ENCODE measurements at regions not wholly inside any gene's neighbourhood (a gene's known extent, or its start where the extent isn't known, plus 50 kb on each side); places are given as distances from the start of the nearest gene placed in this dataset.

DNA sequence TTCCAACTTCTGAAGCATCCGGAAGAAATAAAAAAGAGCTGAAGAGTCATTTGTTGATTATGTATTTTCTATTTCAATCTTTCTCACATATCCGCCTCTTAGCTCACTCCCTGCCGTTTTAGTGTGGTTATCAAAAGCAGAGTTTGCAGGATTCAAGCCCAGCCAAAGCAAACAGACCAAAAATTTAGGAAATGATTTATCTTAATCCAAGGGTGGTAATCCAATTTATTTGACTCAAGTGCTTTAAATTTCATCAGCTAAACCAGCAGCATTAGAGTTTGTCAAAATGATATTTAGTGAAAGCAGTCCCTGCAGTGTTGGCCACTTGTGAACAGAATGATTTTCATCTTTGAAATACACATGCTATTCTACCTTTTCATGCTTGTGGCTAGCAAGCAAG lies 129.3 kb upstream of the CCDC68 start:
- CTCF ChIA-PET, result no interaction called here
- Histone ChIP-seq H3K4me3 (ENCODE audit: control insufficient read depth in 1 of 2, extremely low read depth in 1 of 2, low read length in 1 of 2) (no peak overlapping the region), H3K27me3 (replicated peaks in 1 of 2; ENCODE audit: control insufficient read depth in 2 of 2, extremely low read depth in 1 of 2, insufficient read depth in 2 of 2, low read length in 1 of 2) (no peaks in the 10 kb centered on the region), H3K36me3 (ENCODE audit: control insufficient read depth in 2 of 2, extremely low read depth in 1 of 2, insufficient read depth in 1 of 2, low read length in 1 of 2) (no peaks in the 10 kb centered on the region), H3K9me3 (no peaks in the 10 kb centered on the region), H3K27ac (ENCODE audit: low read length) (no peak overlapping the region), H3K4me1 (ENCODE audit: control insufficient read depth in 1 of 2, extremely low read depth in 1 of 2, insufficient read depth in 2 of 2, low read length in 2 of 2) (no peaks in the 10 kb centered on the region)
- no peak for ATAC-seq (replicated peaks in 1 of 4)
- POLR2A ChIA-PET, result no interaction called here
- no CpG with 5 or more reads among the region's 3 CpGs for WGBS (ENCODE audit: insufficient coverage)
- Mint-ChIP-seq H3K4me3 (no peak overlapping the region), H3K27ac (no peak overlapping the region), H3K36me3 (no peaks in the 10 kb centered on the region), H3K4me1 (no peaks in the 10 kb centered on the region), H3K9me3 (peaks cover 0 to 4% (median 0%) of the 10 kb centered on the region in 3 donors), H3K27me3 (no peaks in the 10 kb centered on the region)
- DNase-seq, result no peak

DNA sequence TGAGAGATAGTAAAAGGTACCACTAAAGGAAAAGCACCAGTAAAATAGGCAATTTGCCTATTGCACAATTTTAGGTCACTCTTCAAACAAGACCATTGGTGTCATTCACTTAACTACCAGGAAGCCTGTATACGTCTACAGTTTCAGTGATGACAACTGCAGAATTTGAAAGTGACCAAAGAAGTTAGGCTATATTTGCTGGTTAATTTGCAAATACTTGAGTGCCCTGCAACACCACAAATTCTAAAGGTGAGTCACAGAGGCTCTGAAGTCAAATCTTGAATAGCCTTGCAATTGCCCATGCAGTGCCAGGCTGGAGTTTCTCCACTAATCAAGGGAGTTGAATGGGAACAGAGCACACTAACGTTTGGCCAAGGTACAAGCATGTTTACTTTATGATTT lies 128.7 kb upstream of the CCDC68 start:
- Histone ChIP-seq H3K27me3 (replicated peaks in 1 of 2; ENCODE audit: control insufficient read depth in 2 of 2, extremely low read depth in 1 of 2, insufficient read depth in 2 of 2, low read length in 1 of 2) (no peaks in the 10 kb centered on the region), H3K4me3 (ENCODE audit: control insufficient read depth in 1 of 2, extremely low read depth in 1 of 2, low read length in 1 of 2) (no peak overlapping the region), H3K36me3 (ENCODE audit: control insufficient read depth in 2 of 2, extremely low read depth in 1 of 2, insufficient read depth in 1 of 2, low read length in 1 of 2) (no peaks in the 10 kb centered on the region), H3K27ac (ENCODE audit: low read length) (no peak overlapping the region), H3K4me1 (ENCODE audit: control insufficient read depth in 1 of 2, extremely low read depth in 1 of 2, insufficient read depth in 2 of 2, low read length in 2 of 2) (no peaks in the 10 kb centered on the region), H3K9me3 (no peaks in the 10 kb centered on the region)
- DNase-seq (no peak), ATAC-seq (replicated peaks in 1 of 4) (no peak)
- ChIA-PET POLR2A (no interaction called here), CTCF (no interaction called here)
- WGBS (ENCODE audit: insufficient coverage), result no CpG with 5 or more reads among the region's 2 CpGs
- peaks cover 0 to 4% (median 0%) of the 10 kb centered on the region in 3 donors for H3K9me3 Mint-ChIP-seq
- no peaks in the 10 kb centered on the region for H3K4me1 Mint-ChIP-seq
- no peak overlapping the region for H3K27ac Mint-ChIP-seq
- no peaks in the 10 kb centered on the region for H3K27me3 Mint-ChIP-seq
- H3K36me3 Mint-ChIP-seq, result no peaks in the 10 kb centered on the region
- no peak overlapping the region for H3K4me3 Mint-ChIP-seq

DNA sequence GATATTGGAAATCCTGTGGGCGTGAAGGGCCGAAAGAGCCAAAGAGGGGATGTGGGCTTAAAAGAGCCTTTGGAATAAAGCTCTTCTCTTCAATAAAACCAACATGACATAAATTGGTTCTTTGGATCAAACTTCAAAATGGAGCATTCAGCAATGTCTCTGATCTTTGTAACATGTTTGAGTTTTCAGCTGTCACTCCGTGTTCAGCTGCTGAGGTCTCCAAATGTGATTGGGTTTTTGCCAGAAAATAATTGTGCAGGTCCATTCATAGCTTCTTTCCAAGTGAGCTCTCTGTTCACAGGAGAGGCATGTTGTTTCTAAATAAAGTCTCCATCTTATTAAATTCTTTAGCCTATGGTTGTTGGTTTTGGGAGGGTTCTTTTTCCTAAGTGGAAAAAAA lies 127.6 kb upstream of the CCDC68 start:
- Mint-ChIP-seq H3K9me3 (peaks cover 0 to 4% (median 0%) of the 10 kb centered on the region in 3 donors), H3K27me3 (no peaks in the 10 kb centered on the region), H3K36me3 (no peaks in the 10 kb centered on the region), H3K27ac (no peak overlapping the region), H3K4me1 (no peaks in the 10 kb centered on the region), H3K4me3 (no peak overlapping the region)
- H3K9me3 ChIP-seq, result no peaks in the 10 kb centered on the region
- no peaks in the 10 kb centered on the region for H3K36me3 ChIP-seq (ENCODE audit: control insufficient read depth in 2 of 2, extremely low read depth in 1 of 2, insufficient read depth in 1 of 2, low read length in 1 of 2)
- no peak overlapping the region for H3K27ac ChIP-seq (ENCODE audit: low read length)
- POLR2A ChIA-PET, result no interaction called here
- H3K4me3 ChIP-seq (ENCODE audit: control insufficient read depth in 1 of 2, extremely low read depth in 1 of 2, low read length in 1 of 2), result no peak overlapping the region
- ATAC-seq (replicated peaks in 1 of 4), result no peak
- DNase-seq, result no peak
- no peaks in the 10 kb centered on the region for H3K27me3 ChIP-seq (replicated peaks in 1 of 2; ENCODE audit: control insufficient read depth in 2 of 2, extremely low read depth in 1 of 2, insufficient read depth in 2 of 2, low read length in 1 of 2)
- CTCF ChIA-PET, result no interaction called here
- no CpG with 5 or more reads among the region's 3 CpGs for WGBS (ENCODE audit: insufficient coverage)
- H3K4me1 ChIP-seq (ENCODE audit: control insufficient read depth in 1 of 2, extremely low read depth in 1 of 2, insufficient read depth in 2 of 2, low read length in 2 of 2), result no peaks in the 10 kb centered on the region

DNA sequence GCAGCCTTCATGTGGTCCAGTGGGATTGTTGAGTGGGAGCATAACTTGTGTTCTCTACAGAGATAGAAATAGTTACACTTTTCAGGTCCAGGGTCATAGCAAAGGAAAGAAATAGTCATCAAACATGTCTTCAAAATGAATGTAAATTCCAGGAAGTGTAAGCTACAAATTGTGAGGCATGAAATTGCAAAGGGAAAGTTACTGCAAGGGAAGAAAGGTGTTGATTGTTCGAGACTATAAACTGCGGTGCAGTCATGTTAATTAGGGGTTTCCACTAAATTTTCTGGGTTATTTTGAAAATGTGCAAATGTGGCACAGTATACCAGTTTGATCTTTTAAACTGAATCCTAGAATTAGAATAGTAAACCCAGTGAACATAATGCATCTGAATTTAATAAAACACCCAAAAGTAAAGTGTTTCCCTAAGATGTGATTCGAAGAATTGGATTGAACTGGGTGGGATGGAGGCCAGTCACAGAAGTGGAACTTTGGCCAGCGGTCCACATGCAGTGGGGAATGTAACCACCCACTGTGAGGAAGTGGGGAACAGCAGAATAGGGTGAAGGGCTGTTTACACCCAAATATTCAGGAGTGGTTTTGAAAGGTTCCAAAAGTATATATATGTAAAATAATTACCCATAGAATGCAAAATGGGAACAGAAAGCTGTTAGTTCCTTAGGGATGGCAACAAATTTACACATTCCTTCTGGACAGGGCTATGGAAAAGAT lies 126.5 kb upstream of the CCDC68 start:
- no peaks in the 10 kb centered on the region for H3K27me3 ChIP-seq (replicated peaks in 1 of 2; ENCODE audit: control insufficient read depth in 2 of 2, extremely low read depth in 1 of 2, insufficient read depth in 2 of 2, low read length in 1 of 2)
- Mint-ChIP-seq H3K4me3 (no peak overlapping the region), H3K4me1 (no peaks in the 10 kb centered on the region), H3K9me3 (peaks cover 0 to 4% (median 0%) of the 10 kb centered on the region in 3 donors), H3K27ac (no peak overlapping the region), H3K27me3 (no peaks in the 10 kb centered on the region), H3K36me3 (no peaks in the 10 kb centered on the region)
- H3K36me3 ChIP-seq (ENCODE audit: control insufficient read depth in 2 of 2, extremely low read depth in 1 of 2, insufficient read depth in 1 of 2, low read length in 1 of 2), result no peaks in the 10 kb centered on the region
- H3K9me3 ChIP-seq, result no peaks in the 10 kb centered on the region
- H3K27ac ChIP-seq (ENCODE audit: low read length), result no peak overlapping the region
- no peak for ATAC-seq (replicated peaks in 1 of 4)
- no peaks in the 10 kb centered on the region for H3K4me1 ChIP-seq (ENCODE audit: control insufficient read depth in 1 of 2, extremely low read depth in 1 of 2, insufficient read depth in 2 of 2, low read length in 2 of 2)
- no peak overlapping the region for H3K4me3 ChIP-seq (ENCODE audit: control insufficient read depth in 1 of 2, extremely low read depth in 1 of 2, low read length in 1 of 2)
- CTCF ChIA-PET, result no interaction called here
- 46% methylated on average over 2 of the region's 4 CpGs for WGBS (ENCODE audit: insufficient coverage)
- no peak for DNase-seq
- POLR2A ChIA-PET, result no interaction called here

DNA sequence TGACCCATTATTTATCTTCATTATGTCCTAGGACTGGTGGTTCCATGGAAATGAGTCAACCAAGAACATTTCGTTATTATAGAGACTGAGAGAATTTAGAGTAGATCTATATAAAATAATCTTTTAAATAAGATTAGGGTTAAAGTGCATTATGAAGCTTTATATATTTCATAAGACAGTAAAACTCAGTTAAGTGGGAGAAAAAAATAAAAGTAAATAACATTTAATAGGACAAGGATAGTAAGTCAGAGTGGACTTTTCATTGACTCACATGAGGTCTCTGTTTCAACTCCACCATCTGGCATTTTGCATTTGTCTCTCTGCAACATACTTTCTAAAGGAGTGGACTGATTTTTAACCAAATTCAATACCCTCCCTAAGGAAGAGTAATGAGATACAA lies 125.3 kb upstream of the CCDC68 start:
- no peak overlapping the region for H3K4me3 Mint-ChIP-seq
- DNase-seq (no peak), ATAC-seq (replicated peaks in 1 of 4) (no peak)
- no peak overlapping the region for H3K27ac Mint-ChIP-seq
- no peaks in the 10 kb centered on the region for H3K4me1 ChIP-seq (ENCODE audit: control insufficient read depth in 1 of 2, extremely low read depth in 1 of 2, insufficient read depth in 2 of 2, low read length in 2 of 2)
- no CpG with 5 or more reads among the region's 1 CpG for WGBS (ENCODE audit: insufficient coverage)
- no peaks in the 10 kb centered on the region for H3K36me3 ChIP-seq (ENCODE audit: control insufficient read depth in 2 of 2, extremely low read depth in 1 of 2, insufficient read depth in 1 of 2, low read length in 1 of 2)
- H3K27me3 Mint-ChIP-seq, result peaks cover 0 to 6% of the 10 kb centered on the region in 2 donors
- H3K27ac ChIP-seq (ENCODE audit: low read length), result no peak overlapping the region
- no peaks in the 10 kb centered on the region for H3K9me3 Mint-ChIP-seq
- no peaks in the 10 kb centered on the region for H3K27me3 ChIP-seq (replicated peaks in 1 of 2; ENCODE audit: control insufficient read depth in 2 of 2, extremely low read depth in 1 of 2, insufficient read depth in 2 of 2, low read length in 1 of 2)
- no peak overlapping the region for H3K4me3 ChIP-seq (ENCODE audit: control insufficient read depth in 1 of 2, extremely low read depth in 1 of 2, low read length in 1 of 2)
- POLR2A ChIA-PET, result interaction anchor here in 1 of 2 donors (0.6 kb wide), 1 partner anchor 46 kb away, joined by 3 read pairs; no protein-coding TSS in a partner anchor
- H3K4me1 Mint-ChIP-seq, result no peaks in the 10 kb centered on the region
- CTCF ChIA-PET, result no interaction called here
- H3K9me3 ChIP-seq, result no peaks in the 10 kb centered on the region
- H3K36me3 Mint-ChIP-seq, result no peaks in the 10 kb centered on the region

DNA sequence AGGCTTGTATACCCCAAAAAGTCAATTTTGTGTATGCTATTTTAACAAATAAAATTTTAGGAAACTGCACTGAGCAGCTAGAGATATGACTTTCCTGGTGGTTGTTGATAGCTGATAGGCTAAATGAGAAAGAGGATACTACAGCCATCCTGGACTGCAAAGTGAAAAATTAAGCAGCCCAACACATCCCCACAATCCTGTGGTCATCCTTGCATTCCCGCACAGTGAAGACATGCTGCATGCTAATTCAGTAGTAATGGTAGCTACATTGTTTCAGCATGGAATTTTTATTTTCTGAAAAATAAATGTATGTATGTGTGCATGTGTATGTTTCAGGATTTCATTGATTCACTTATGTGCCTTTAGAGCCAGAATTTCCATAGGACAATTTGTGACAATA lies 124.2 kb upstream of the CCDC68 start:
- Mint-ChIP-seq H3K4me1 (no peaks in the 10 kb centered on the region), H3K27me3 (peaks cover 0 to 11% of the 10 kb centered on the region in 2 donors), H3K4me3 (no peak overlapping the region), H3K27ac (no peak overlapping the region), H3K36me3 (no peaks in the 10 kb centered on the region), H3K9me3 (no peaks in the 10 kb centered on the region)
- POLR2A ChIA-PET, result interaction anchor here in 1 of 2 donors (0.6 kb wide), 1 partner anchor 84 kb away, joined by 3 read pairs; no protein-coding TSS in a partner anchor
- Histone ChIP-seq H3K27me3 (replicated peaks in 1 of 2; ENCODE audit: control insufficient read depth in 2 of 2, extremely low read depth in 1 of 2, insufficient read depth in 2 of 2, low read length in 1 of 2) (no peaks in the 10 kb centered on the region), H3K27ac (ENCODE audit: low read length) (no peak overlapping the region), H3K36me3 (ENCODE audit: control insufficient read depth in 2 of 2, extremely low read depth in 1 of 2, insufficient read depth in 1 of 2, low read length in 1 of 2) (no peaks in the 10 kb centered on the region), H3K9me3 (no peaks in the 10 kb centered on the region), H3K4me3 (ENCODE audit: control insufficient read depth in 1 of 2, extremely low read depth in 1 of 2, low read length in 1 of 2) (no peak overlapping the region), H3K4me1 (ENCODE audit: control insufficient read depth in 1 of 2, extremely low read depth in 1 of 2, insufficient read depth in 2 of 2, low read length in 2 of 2) (no peaks in the 10 kb centered on the region)
- DNase-seq, result no peak
- CTCF ChIA-PET, result no interaction called here
- ATAC-seq (replicated peaks in 1 of 4), result no peak
- no CpG with 5 or more reads among the region's 1 CpG for WGBS (ENCODE audit: insufficient coverage)

All from T-cell (primary cell).